Trophoblast cell (in vitro differentiated cells and primary cell): ENCODE measurements at regions not wholly inside any gene's neighbourhood (a gene's known extent, or its start where the extent isn't known, plus 50 kb on each side); places are given as distances from the start of the nearest gene placed in this dataset.

Source experiments
- DNase-seq, 2 donors: peaks; one replicate each; pipeline ENCODE4 v3.0.0-alpha.2; 2016
- H2AFZ ChIP-seq: 2 replicates; pipeline ENCODE4 v1.6.1; 2013; ENCODE audit warnings: low read length, moderate library complexity, mild to moderate bottlenecking; ENCODE audit not compliant: insufficient read depth, poor library complexity
- H2AK5ac ChIP-seq: 2 replicates; pipeline ENCODE4 v1.6.1; 2013; ENCODE audit warnings: mild to moderate bottlenecking, low read length
- H2BK120ac ChIP-seq: 2 replicates; pipeline ENCODE4 v1.6.1; 2013; ENCODE audit warnings: low read length, mild to moderate bottlenecking, moderate library complexity; ENCODE audit not compliant: insufficient read depth, poor library complexity
- H2BK12ac ChIP-seq: 2 replicates; pipeline ENCODE4 v1.6.1; 2013; ENCODE audit warnings: mild to moderate bottlenecking, low read length, moderate library complexity
- H2BK5ac ChIP-seq: 2 replicates; pipeline ENCODE4 v1.6.1; 2013; ENCODE audit warnings: low read length, low read depth, moderate library complexity, mild to moderate bottlenecking; ENCODE audit not compliant: poor library complexity
- H3K14ac ChIP-seq: 2 replicates; pipeline ENCODE4 v1.6.1; 2013; ENCODE audit warnings: mild to moderate bottlenecking, low read length
- H3K18ac ChIP-seq: 2 replicates; pipeline ENCODE4 v1.6.1; 2013; ENCODE audit warnings: mild to moderate bottlenecking, low read length
- H3K23ac ChIP-seq: 2 replicates; pipeline ENCODE4 v1.6.1; 2013; ENCODE audit warnings: low read length
- H3K27ac ChIP-seq: 2 replicates; pipeline ENCODE4 v1.5.1; 2013; ENCODE audit warnings: low read depth, mild to moderate bottlenecking, inconsistent platforms, low read length, moderate library complexity
- H3K27me3 ChIP-seq: 2 replicates; pipeline ENCODE4 v1.6.1; 2013; ENCODE audit warnings: inconsistent platforms, mild to moderate bottlenecking, low read length, moderate library complexity; ENCODE audit not compliant: insufficient read depth
- H3K36me3 ChIP-seq, 2 experiments: 1 replicate in 1 of 2; 2 replicates in 1 of 2; pipeline ENCODE4 v1.6.1; 2013; ENCODE audit warnings: low read length in 2 of 2, mild to moderate bottlenecking in 2 of 2, moderate library complexity in 1 of 2; ENCODE audit not compliant: insufficient read depth in 2 of 2, control insufficient read depth in 1 of 2
- H3K4ac ChIP-seq: 2 replicates; pipeline ENCODE4 v1.6.1; 2013; ENCODE audit warnings: low read depth, mild to moderate bottlenecking, low read length, moderate library complexity
- H3K4me1 ChIP-seq, 2 experiments: 1 replicate in 1 of 2; 2 replicates in 1 of 2; pipeline ENCODE4 v1.6.1; 2013; ENCODE audit warnings: low read length in 2 of 2, mild to moderate bottlenecking in 2 of 2, moderate library complexity in 1 of 2; ENCODE audit not compliant: insufficient read depth in 2 of 2, control insufficient read depth in 1 of 2
- H3K4me2 ChIP-seq: 2 replicates; pipeline ENCODE4 v1.6.1; 2013; ENCODE audit warnings: inconsistent platforms, mild to moderate bottlenecking, low read length, moderate library complexity
- H3K4me3 ChIP-seq: 2 replicates; pipeline ENCODE4 v1.5.1; 2013; ENCODE audit warnings: mild to moderate bottlenecking, low read depth, low read length, inconsistent platforms
- H3K79me1 ChIP-seq: one replicate; pipeline ENCODE4 v1.6.1; 2013; ENCODE audit warnings: low read length
- H3K79me2 ChIP-seq: 2 replicates; pipeline ENCODE4 v1.6.1; 2013; ENCODE audit warnings: low read length, mild to moderate bottlenecking; ENCODE audit not compliant: control insufficient read depth, insufficient read depth, poor library complexity
- H3K9ac ChIP-seq: 2 replicates; pipeline ENCODE4 v1.6.1; 2013; ENCODE audit warnings: mild to moderate bottlenecking, low read length
- H3K9me3 ChIP-seq: 2 replicates; pipeline ENCODE4 v1.6.1; 2013; ENCODE audit warnings: low read depth, mild to moderate bottlenecking, control low read depth, inconsistent platforms, low read length; ENCODE audit not compliant: insufficient read depth
- H4K12ac ChIP-seq: 2 replicates; pipeline ENCODE4 v1.6.1; 2013; ENCODE audit warnings: low read depth, mild to moderate bottlenecking, low read length, moderate library complexity
- H4K8ac ChIP-seq: 2 replicates; pipeline ENCODE4 v1.6.1; 2013; ENCODE audit warnings: low read depth, mild to moderate bottlenecking, low read length, moderate library complexity
- H4K91ac ChIP-seq: one replicate; pipeline ENCODE4 v1.6.1; 2013; ENCODE audit warnings: low read depth, mild to moderate bottlenecking, low read length, moderate library complexity
- WGBS: extraction: QIAGEN DNeasy Blood & Tissue Kit; methylation state at CpG from one replicate; pipeline ENCODE4 v1.1.7; 2013; ENCODE audit warnings: missing lambda C conversion rate; ENCODE audit not compliant: insufficient read length, insufficient coverage; ENCODE audit errors: extremely low coverage; 5-methylcytosine and 5-hydroxymethylcytosine counted together

- DNase-seq, result no peak
- no peak overlapping the region for H3K4me3 ChIP-seq
- H3K14ac ChIP-seq, result no peak overlapping the region
- H3K27ac ChIP-seq, result no peak overlapping the region
- H3K9ac ChIP-seq, result no peak overlapping the region
- H4K91ac ChIP-seq, result no peak overlapping the region
- H3K36me3 ChIP-seq, result no peaks in the 10 kb centered on the region
- H2AK5ac ChIP-seq, result no peak overlapping the region
- no peak overlapping the region for H2BK12ac ChIP-seq
- H3K18ac ChIP-seq, result no peak overlapping the region
- H3K79me2 ChIP-seq, result no peaks in the 10 kb centered on the region
- no peak overlapping the region for H2AFZ ChIP-seq
- H2BK120ac ChIP-seq, result no peak overlapping the region
- H3K4ac ChIP-seq, result no peak overlapping the region
- H2BK5ac ChIP-seq, result no peak overlapping the region
- H3K4me1 ChIP-seq, result no peaks in the 10 kb centered on the region
- no peak overlapping the region for H3K4me2 ChIP-seq
- WGBS, result no CpG with 5 or more reads among the region's 4 CpGs
- H3K79me1 ChIP-seq, result no peaks in the 10 kb centered on the region
- H3K9me3 ChIP-seq, result no peaks in the 10 kb centered on the region
- H3K27me3 ChIP-seq, result no peaks in the 10 kb centered on the region
- H4K8ac ChIP-seq, result no peak overlapping the region
- H4K12ac ChIP-seq, result no peak overlapping the region
- H3K23ac ChIP-seq, result no peak overlapping the region
Observed at GRCh38 chrX:5756616-5757015, 472.1 kb downstream of the NLGN4X start.

GRCh38 chrX:5753291-5753690, 475.4 kb downstream of the NLGN4X start:
- no peak overlapping the region for H2BK5ac ChIP-seq
- no peaks in the 10 kb centered on the region for H3K79me2 ChIP-seq
- no CpG with 5 or more reads among the region's 4 CpGs for WGBS
- H3K18ac ChIP-seq, result no peak overlapping the region
- no peak overlapping the region for H3K23ac ChIP-seq
- no peaks in the 10 kb centered on the region for H3K79me1 ChIP-seq
- no peak overlapping the region for H3K27ac ChIP-seq
- H4K91ac ChIP-seq, result no peak overlapping the region
- no peak overlapping the region for H3K14ac ChIP-seq
- H3K27me3 ChIP-seq, result no peaks in the 10 kb centered on the region
- H3K4ac ChIP-seq, result no peak overlapping the region
- H3K4me3 ChIP-seq, result no peak overlapping the region
- no peaks in the 10 kb centered on the region for H3K4me1 ChIP-seq
- no peak overlapping the region for H3K9ac ChIP-seq
- H4K8ac ChIP-seq, result no peak overlapping the region
- H4K12ac ChIP-seq, result no peak overlapping the region
- H3K36me3 ChIP-seq, result no peaks in the 10 kb centered on the region
- H2BK120ac ChIP-seq, result no peak overlapping the region
- no peak overlapping the region for H3K4me2 ChIP-seq
- H2BK12ac ChIP-seq, result no peak overlapping the region
- H2AFZ ChIP-seq, result no peak overlapping the region
- no peak for DNase-seq
- no peak overlapping the region for H2AK5ac ChIP-seq
- no peaks in the 10 kb centered on the region for H3K9me3 ChIP-seq

GRCh38 chrX:5752831-5753230, 475.8 kb downstream of the NLGN4X start:
- Histone ChIP-seq H3K4me2 (no peak overlapping the region), H3K79me1 (no peaks in the 10 kb centered on the region), H3K23ac (no peak overlapping the region), H3K14ac (no peak overlapping the region), H3K4ac (no peak overlapping the region), H3K27ac (no peak overlapping the region), H3K79me2 (no peaks in the 10 kb centered on the region), H3K36me3 (no peaks in the 10 kb centered on the region), H3K9ac (no peak overlapping the region), H3K9me3 (no peaks in the 10 kb centered on the region), H3K18ac (no peak overlapping the region), H2BK12ac (no peak overlapping the region), H3K4me3 (no peak overlapping the region), H3K4me1 (no peaks in the 10 kb centered on the region), H2AK5ac (no peak overlapping the region), H2BK120ac (no peak overlapping the region), H2AFZ (no peak overlapping the region), H4K12ac (no peak overlapping the region), H4K8ac (no peak overlapping the region), H3K27me3 (no peaks in the 10 kb centered on the region), H4K91ac (no peak overlapping the region), H2BK5ac (no peak overlapping the region)
- WGBS, result no CpG with 5 or more reads among the region's 1 CpG
- no peak for DNase-seq

DNA sequence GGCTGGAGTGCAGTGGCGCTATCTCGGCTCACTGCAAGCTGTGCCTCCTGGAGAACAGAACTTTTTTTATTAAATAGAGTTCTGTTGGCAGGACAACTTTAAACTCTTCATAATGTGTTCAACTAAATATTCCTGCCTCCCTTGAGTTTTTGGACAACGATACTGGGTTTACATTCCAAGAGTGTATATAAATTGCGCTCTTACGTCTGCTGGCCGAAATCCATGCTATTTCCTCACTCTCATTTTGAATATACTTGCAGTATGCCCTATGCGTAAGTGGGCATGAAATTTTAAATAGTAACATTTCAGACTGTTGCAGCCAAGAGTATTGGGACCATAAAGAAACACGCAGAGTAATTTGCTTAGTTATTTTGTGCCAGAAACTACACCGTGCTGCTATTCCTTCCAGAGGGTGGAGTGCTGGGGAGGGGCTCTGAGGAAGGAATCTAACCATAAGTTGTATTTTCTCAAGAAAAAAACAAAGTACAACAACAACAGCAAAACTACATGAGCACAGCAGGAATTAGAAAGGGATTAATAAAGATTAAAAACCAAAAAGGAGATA, 480.0 kb downstream of the NLGN4X start:
- Histone ChIP-seq H3K4me3 (no peak overlapping the region), H3K23ac (no peak overlapping the region), H3K9me3 (no peaks in the 10 kb centered on the region), H3K4me2 (no peak overlapping the region), H3K27me3 (no peaks in the 10 kb centered on the region), H3K9ac (no peak overlapping the region), H3K79me1 (no peaks in the 10 kb centered on the region), H2AFZ (no peak overlapping the region), H3K4ac (no peak overlapping the region), H2BK12ac (no peak overlapping the region), H3K4me1 (no peaks in the 10 kb centered on the region), H4K8ac (no peak overlapping the region), H2BK120ac (no peak overlapping the region), H3K14ac (no peak overlapping the region), H3K27ac (no peak overlapping the region), H2AK5ac (no peak overlapping the region), H3K79me2 (no peaks in the 10 kb centered on the region), H3K36me3 (no peaks in the 10 kb centered on the region), H4K12ac (no peak overlapping the region), H3K18ac (no peak overlapping the region), H4K91ac (no peak overlapping the region), H2BK5ac (no peak overlapping the region)
- no peak for DNase-seq
- WGBS, result no CpG with 5 or more reads among the region's 9 CpGs
